ENCODE measurements at regions not wholly inside any gene's neighbourhood (a gene's known extent, or its start where the extent isn't known, plus 50 kb on each side); places are given as distances from the start of the nearest gene placed in this dataset.

- H3K4me3 ChIP-seq, result no peak overlapping the region
- POLR2A ChIA-PET, result no interaction called here
- no peak overlapping the region for H3K27ac ChIP-seq
- 56% methylated on average over 4 of the region's 4 CpGs for WGBS (ENCODE audit: missing lambda C conversion rate)
- no peak for DNase-seq (ENCODE audit: low read depth in 1 of 2, low spot score in 1 of 2)
- no peak for FAIRE-seq
- H3K4me2 ChIP-seq, result no peak overlapping the region
- CTCF ChIA-PET, result no interaction called here
- TF ChIP-seq PHF8 (IDR thresholded peaks at IDR 0.05; ENCODE audit: borderline replicate concordance, low read depth) (no peak), SREBF2 (IDR thresholded peaks at IDR 0.05) (no peak), HOXA7 (CRISPR knock-in tag; IDR thresholded peaks at IDR 0.05) (no peak), NR3C1 (IDR thresholded peaks at IDR 0.05) (no peak), JUN (IDR thresholded peaks at IDR 0.05) (no peak), BCL3 (IDR thresholded peaks at IDR 0.05) (no peak), MAFK (IDR thresholded peaks at IDR 0.05; ENCODE audit: partially characterized antibody) (no peak), FOSL2 (IDR thresholded peaks at IDR 0.05) (no peak), FOSL2 (CRISPR knock-in tag; IDR thresholded peaks at IDR 0.05) (no peak), E2F6 (IDR thresholded peaks at IDR 0.05; ENCODE audit: borderline replicate concordance, low read depth) (no peak), NPAS2 (CRISPR knock-in tag; IDR thresholded peaks at IDR 0.05; ENCODE audit: borderline replicate concordance) (no peak), RFX5 (IDR thresholded peaks at IDR 0.05) (no peak)
- no peaks in the 10 kb centered on the region for H3K9me3 ChIP-seq
- H3K4me1 ChIP-seq, result no peaks in the 10 kb centered on the region
- ATAC-seq, result no peak
These were observed 50.6 kb upstream of the JAZF1 start for GRCh38 chr7:28231176-28231575.

- H3K4me3 ChIP-seq, result no peak overlapping the region
- FAIRE-seq (no peak), ATAC-seq (no peak), DNase-seq (ENCODE audit: low read depth in 1 of 2, low spot score in 1 of 2) (no peak)
- POLR2A ChIA-PET, result no interaction called here
- 76% methylated on average over 4 of the region's 4 CpGs for WGBS (ENCODE audit: missing lambda C conversion rate)
- TF ChIP-seq KDM1A (IDR thresholded peaks at IDR 0.05; ENCODE audit: low read depth) (no peak), JUN (IDR thresholded peaks at IDR 0.05) (no peak), HOXB13 (CRISPR knock-in tag; IDR thresholded peaks at IDR 0.05; ENCODE audit: low read depth) (no peak), CTCF (IDR thresholded peaks at IDR 0.05) (no peak)
- no peak overlapping the region for H3K4me2 ChIP-seq
- CTCF ChIA-PET, result no interaction called here
- no peak overlapping the region for H3K27ac ChIP-seq
- H3K4me1 ChIP-seq, result no peaks in the 10 kb centered on the region
- no peaks in the 10 kb centered on the region for H3K9me3 ChIP-seq
These were observed 56.0 kb upstream of the JAZF1 start for GRCh38 chr7:28236560-28236959.

- ChIA-PET POLR2A (interaction anchor here (0.7 kb wide), 1 partner anchor 221 kb away, joined by 3 read pairs; no protein-coding TSS in a partner anchor), CTCF (no interaction called here)
- no peak overlapping the region for H3K4me2 ChIP-seq
- WGBS (ENCODE audit: missing lambda C conversion rate), result 78% methylated on average over 4 of the region's 5 CpGs
- H3K9me3 ChIP-seq, result no peaks in the 10 kb centered on the region
- FAIRE-seq (no peak), ATAC-seq (no peak), DNase-seq (ENCODE audit: low read depth in 1 of 2, low spot score in 1 of 2) (no peak)
- H3K4me1 ChIP-seq, result no peaks in the 10 kb centered on the region
- H3K27ac ChIP-seq, result no peak overlapping the region
- no peak overlapping the region for H3K4me3 ChIP-seq
- TF ChIP-seq SREBF2 (IDR thresholded peaks at IDR 0.05) (no peak), FOSL2 (IDR thresholded peaks at IDR 0.05) (no peak), FOSL2 (CRISPR knock-in tag; IDR thresholded peaks at IDR 0.05) (no peak), HMGXB4 (CRISPR knock-in tag; IDR thresholded peaks at IDR 0.05; ENCODE audit: borderline replicate concordance) (no peak), RCOR1 (IDR thresholded peaks at IDR 0.05; ENCODE audit: low read depth, low read length) (no peak), EP300 (IDR thresholded peaks at IDR 0.05) (no peak), POLR2AphosphoS2 (conservative IDR thresholded peaks at IDR 0.05; ENCODE audit: low read length) (no peak), ATOH8 (CRISPR knock-in tag; IDR thresholded peaks at IDR 0.05; ENCODE audit: low read depth) (no peak), ELK1 (IDR thresholded peaks at IDR 0.05; ENCODE audit: low read depth, low read length) (no peak), FOSB (CRISPR knock-in tag; IDR thresholded peaks at IDR 0.05) (no peak), MYC (IDR thresholded peaks at IDR 0.05; ENCODE audit: borderline replicate concordance, low read length) (no peak), JUNB (IDR thresholded peaks at IDR 0.05) (no peak), ZNF302 (CRISPR knock-in tag; IDR thresholded peaks at IDR 0.05) (no peak), HDAC2 (IDR thresholded peaks at IDR 0.05) (no peak)
These were observed 56.8 kb upstream of the JAZF1 start for GRCh38 chr7:28237363-28237762.

Data from A549 (cell line).